Sigmoid colon (tissue), 6 donors: ENCODE measurements at regions not wholly inside any gene's neighbourhood (a gene's known extent, or its start where the extent isn't known, plus 50 kb on each side); places are given as distances from the start of the nearest gene placed in this dataset.

ENCODE experiments used
- DNase-seq: peaks from one replicate; pipeline ENCODE4 v3.0.0-alpha.2; 2019
- H3K27ac ChIP-seq, 4 donors: fragments of 200-600 bp; sonication (generic); one replicate each; pipeline ENCODE4 v1.5.1; 2016 to 2019; ENCODE audit warnings: mild to moderate bottlenecking in 1 of 4
- H3K27me3 ChIP-seq, 3 donors: fragments of 200-600 bp; sonication (generic); one replicate each; pipeline ENCODE4 v1.5.1; 2019; ENCODE audit warnings: mild to moderate bottlenecking in 1 of 3
- H3K36me3 ChIP-seq, 4 donors: fragments of 200-600 bp; sonication (generic); one replicate each; pipeline ENCODE4 v1.5.1; 2016 to 2019
- H3K4me1 ChIP-seq, 4 donors: fragments of 200-600 bp; sonication (generic); one replicate each; pipeline ENCODE4 v1.5.1; 2017 to 2019
- H3K4me3 ChIP-seq, 4 donors: fragments of 200-600 bp; sonication (generic); one replicate each; pipeline ENCODE4 v1.5.1; 2017 to 2019; ENCODE audit warnings: mild to moderate bottlenecking in 2 of 4, moderate library complexity in 1 of 4
- H3K9me3 ChIP-seq, 4 donors: fragments of 200-600 bp in 3 of 4; sonication (generic) in 3 of 4; one replicate each; pipeline versions ENCODE4 v1.5.1 to v1.6.1; 2013 to 2019
- CTCF ChIP-seq, 4 experiments: fragments of 450-650 bp in 3 of 4; fragments of 200-600 bp in 1 of 4; IDR thresholded peaks; one replicate each; pipeline ENCODE4 v1.5.1; 2016 to 2019; ENCODE audit warnings: antibody characterized with exemption in 4 of 4, mild to moderate bottlenecking in 3 of 4, moderate library complexity in 2 of 4
- EP300 ChIP-seq, 4 donors: sonication (generic); formaldehyde crosslinking; IDR thresholded peaks; one replicate each; pipeline ENCODE4 v1.6.1; 2017; ENCODE audit warnings: antibody characterized with exemption in 4 of 4
- POLR2A ChIP-seq, 2 donors: fragments of 450-650 bp; IDR thresholded peaks; one replicate each; pipeline ENCODE4 v1.6.1; 2016; ENCODE audit warnings: antibody characterized with exemption in 2 of 2, mild to moderate bottlenecking in 2 of 2, moderate library complexity in 2 of 2
- POLR2AphosphoS5 ChIP-seq, 4 donors: sonication (generic); formaldehyde crosslinking; IDR thresholded peaks; one replicate each; pipeline ENCODE4 v1.6.1; 2017; ENCODE audit warnings: antibody characterized with exemption in 4 of 4
- WGBS, 2 donors: extraction: QIAGEN DNeasy Blood & Tissue Kit; methylation state at CpG; one replicate each; pipeline ENCODE4 v1.1.7; 2013; 5-methylcytosine and 5-hydroxymethylcytosine counted together
- intact Hi-C: fragments of 100-400 bp; cut with DNase I; formaldehyde crosslinking; loops from one replicate; pipeline ENCODE4 v1.15.1; 2023
- donor health status: healthy with polysubstance abuse.
- donor health status: healthy.

- H3K27ac ChIP-seq = no peak overlapping the region
- peaks cover 0 to 29% (median 21%) of the 10 kb centered on the region in 4 donors for H3K4me1 ChIP-seq
- H3K36me3 ChIP-seq = no peaks in the 10 kb centered on the region
- no peaks in the 10 kb centered on the region for H3K27me3 ChIP-seq
- intact Hi-C loops = loop anchor here (10.0 kb wide), 1 partner anchor 333 kb away; the partner anchor contains the start of gene CXCL12
- H3K4me3 ChIP-seq = no peak overlapping the region
- DNase-seq = no peak
- H3K9me3 ChIP-seq = no peaks in the 10 kb centered on the region
- 46 to 72% methylated on average over 10 of the region's 10 CpGs for WGBS, 2 donors
- TF ChIP-seq EP300 (IDR thresholded peaks at IDR 0.05) (no peak), POLR2A (IDR thresholded peaks at IDR 0.05) (no peak), POLR2AphosphoS5 (IDR thresholded peaks at IDR 0.05) (no peak), CTCF (IDR thresholded peaks at IDR 0.05) (no peak)
Measured at GRCh38 chr10:44051584-44052385, 333.1 kb downstream of the CXCL12 start.

GRCh38 chr10:44051091-44051490 lies 333.8 kb downstream of the CXCL12 start:
- no peaks in the 10 kb centered on the region for H3K9me3 ChIP-seq
- TF ChIP-seq POLR2A (IDR thresholded peaks at IDR 0.05) = no peak
- no peak for TF ChIP-seq POLR2AphosphoS5 (IDR thresholded peaks at IDR 0.05)
- TF ChIP-seq CTCF (IDR thresholded peaks at IDR 0.05) = no peak
- no peak for TF ChIP-seq EP300 (IDR thresholded peaks at IDR 0.05)
- H3K36me3 ChIP-seq = no peaks in the 10 kb centered on the region
- 83 to 88% methylated on average over 5 of the region's 5 CpGs for WGBS, 2 donors
- H3K4me3 ChIP-seq = no peak overlapping the region
- peaks cover 0 to 36% (median 28%) of the 10 kb centered on the region in 4 donors for H3K4me1 ChIP-seq
- DNase-seq = no peak
- H3K27me3 ChIP-seq = no peaks in the 10 kb centered on the region
- intact Hi-C loops = loop anchor here (10.0 kb wide), 1 partner anchor 334 kb away; the partner anchor contains the start of gene CXCL12
- H3K27ac ChIP-seq = no peak overlapping the region

- no peak overlapping the region for H3K27ac ChIP-seq
- no peaks in the 10 kb centered on the region for H3K36me3 ChIP-seq
- no peak overlapping the region for H3K4me3 ChIP-seq
- WGBS, 2 donors = 85 to 87% methylated on average over 9 of the region's 9 CpGs
- peaks cover 0 to 53% (median 42%) of the 10 kb centered on the region in 4 donors for H3K4me1 ChIP-seq
- intact Hi-C loops = loop anchor here (10.0 kb wide), 1 partner anchor 335 kb away; the partner anchor contains the start of gene CXCL12
- H3K9me3 ChIP-seq = no peaks in the 10 kb centered on the region
- DNase-seq = no peak
- TF ChIP-seq POLR2A (IDR thresholded peaks at IDR 0.05) = no peak
- TF ChIP-seq CTCF (IDR thresholded peaks at IDR 0.05) = no peak
- TF ChIP-seq EP300 (IDR thresholded peaks at IDR 0.05) = no peak
- TF ChIP-seq POLR2AphosphoS5 (IDR thresholded peaks at IDR 0.05) = no peak
- no peaks in the 10 kb centered on the region for H3K27me3 ChIP-seq
Measured at GRCh38 chr10:44049301-44050015, 335.4 kb downstream of the CXCL12 start.

- no peak for DNase-seq
Measured at GRCh38 chr10:44047361-44047760, 337.5 kb downstream of the CXCL12 start.

More at GRCh38 chr10:44047361-44047760, 337.5 kb downstream of the CXCL12 start:
- intact Hi-C loops = no loop called here
- H3K4me1 ChIP-seq = peaks cover 0 to 54% (median 42%) of the 10 kb centered on the region in 4 donors
- H3K27me3 ChIP-seq = no peaks in the 10 kb centered on the region
- H3K36me3 ChIP-seq = no peaks in the 10 kb centered on the region
- H3K9me3 ChIP-seq = no peaks in the 10 kb centered on the region
- H3K4me3 ChIP-seq = no peak overlapping the region
- peak overlapping the region in 2 of 4 donors; percentile 36 to 69 for H3K27ac ChIP-seq
- no peak for TF ChIP-seq EP300 (IDR thresholded peaks at IDR 0.05)
- no peak for TF ChIP-seq CTCF (IDR thresholded peaks at IDR 0.05)
- TF ChIP-seq POLR2AphosphoS5 (IDR thresholded peaks at IDR 0.05) = no peak
- TF ChIP-seq POLR2A (IDR thresholded peaks at IDR 0.05) = no peak
- 18 to 36% methylated on average over 12 of the region's 12 CpGs for WGBS, 2 donors
